Neuronal stem cell (in vitro differentiated cells): ENCODE measurements at regions not wholly inside any gene's neighbourhood (a gene's known extent, or its start where the extent isn't known, plus 50 kb on each side); places are given as distances from the start of the nearest gene placed in this dataset.

Experiments used
- DNase-seq: peaks from one replicate; pipeline ENCODE4 v3.0.0-alpha.2; 2013; ENCODE audit warnings: low spot score
- H2AFZ ChIP-seq: one replicate; pipeline ENCODE4 v1.6.1; 2013; ENCODE audit warnings: mild to moderate bottlenecking, low read length, inconsistent platforms
- H2AK5ac ChIP-seq: 2 replicates; pipeline ENCODE4 v1.6.1; 2013; ENCODE audit warnings: low read depth, mild to moderate bottlenecking, inconsistent platforms, low read length, moderate library complexity, mixed read lengths
- H2BK120ac ChIP-seq: 2 replicates; pipeline ENCODE4 v1.6.1; 2013; ENCODE audit warnings: low read depth, mild to moderate bottlenecking, inconsistent platforms, low read length, moderate library complexity, mixed read lengths
- H2BK12ac ChIP-seq: one replicate; pipeline ENCODE4 v1.6.1; 2013; ENCODE audit warnings: low read length, inconsistent platforms
- H2BK15ac ChIP-seq: 2 replicates; pipeline ENCODE4 v1.6.1; 2013; ENCODE audit warnings: mild to moderate bottlenecking, low read length, inconsistent platforms, mixed read lengths
- H2BK5ac ChIP-seq: one replicate; pipeline ENCODE4 v1.6.1; 2013; ENCODE audit warnings: inconsistent platforms, mild to moderate bottlenecking, low read length, moderate library complexity
- H3K14ac ChIP-seq: one replicate; pipeline ENCODE4 v1.6.1; 2013; ENCODE audit warnings: low read length, inconsistent platforms
- H3K18ac ChIP-seq: 2 replicates; pipeline ENCODE4 v1.6.1; 2013; ENCODE audit warnings: low read length, inconsistent platforms
- H3K23ac ChIP-seq: 2 replicates; pipeline ENCODE4 v1.6.1; 2013; ENCODE audit warnings: low read depth, mild to moderate bottlenecking, mixed read lengths, low read length, inconsistent platforms; ENCODE audit not compliant: poor library complexity
- H3K27ac ChIP-seq: replicated peaks from 3 replicates; pipeline ENCODE4 v1.5.1; 2013; ENCODE audit warnings: low read length, inconsistent platforms
- H3K27me3 ChIP-seq, 3 experiments: 2 replicates each; pipeline ENCODE4 v1.6.1; 2013; ENCODE audit warnings: low read length in 3 of 3, mild to moderate bottlenecking in 2 of 3, inconsistent platforms in 1 of 3, low read depth in 1 of 3, mixed read lengths in 1 of 3, moderate library complexity in 1 of 3; ENCODE audit not compliant: control insufficient read depth in 3 of 3, insufficient read depth in 3 of 3
- H3K36me3 ChIP-seq, 2 donors: replicated peaks in 1 of 2; 2 replicates each; pipeline ENCODE4 v1.6.1; 2013; ENCODE audit warnings: low read length in 2 of 2; ENCODE audit not compliant: control insufficient read depth in 2 of 2, insufficient read depth in 2 of 2
- H3K4ac ChIP-seq: 2 replicates; pipeline ENCODE4 v1.6.1; 2013; ENCODE audit warnings: inconsistent platforms, mild to moderate bottlenecking, low read length, moderate library complexity
- H3K4me1 ChIP-seq, 2 donors: 1 replicate in 1 of 2; 2 replicates in 1 of 2; pipeline ENCODE4 v1.6.1; 2013; ENCODE audit warnings: low read length in 2 of 2, low read depth in 1 of 2; ENCODE audit not compliant: control insufficient read depth in 2 of 2, insufficient read depth in 1 of 2
- H3K4me2 ChIP-seq: one replicate; pipeline ENCODE4 v1.6.1; 2013; ENCODE audit warnings: mild to moderate bottlenecking, low read length, inconsistent platforms; ENCODE audit not compliant: insufficient read depth, poor library complexity, severe bottlenecking
- H3K4me3 ChIP-seq, 2 donors: 2 replicates each; pipeline ENCODE4 v1.5.1; 2013; ENCODE audit warnings: low read length in 2 of 2, mild to moderate bottlenecking in 2 of 2, inconsistent platforms in 1 of 2, moderate library complexity in 1 of 2
- H3K79me1 ChIP-seq: one replicate; pipeline ENCODE4 v1.6.1; 2013; ENCODE audit warnings: low read depth, mild to moderate bottlenecking, inconsistent platforms, low read length, moderate library complexity
- H3K9ac ChIP-seq: one replicate; pipeline ENCODE4 v1.6.1; 2013; ENCODE audit warnings: mild to moderate bottlenecking, low read depth, low read length, inconsistent platforms; ENCODE audit not compliant: poor library complexity
- H3K9me3 ChIP-seq, 2 donors: replicated peaks in 1 of 2; 2 replicates each; pipeline versions ENCODE3 to v1.6.1; 2013; ENCODE audit warnings: low read length in 2 of 2, mild to moderate bottlenecking in 2 of 2, inconsistent platforms in 1 of 2, low read depth in 1 of 2, mixed read lengths in 1 of 2, moderate library complexity in 1 of 2; ENCODE audit not compliant: control insufficient read depth in 2 of 2, insufficient read depth in 1 of 2
- H4K8ac ChIP-seq: one replicate; pipeline ENCODE4 v1.6.1; 2013; ENCODE audit warnings: low read depth, mild to moderate bottlenecking, inconsistent platforms, low read length, moderate library complexity
- H4K91ac ChIP-seq: one replicate; pipeline ENCODE4 v1.6.1; 2013; ENCODE audit warnings: low read length, low read depth, mild to moderate bottlenecking, inconsistent platforms; ENCODE audit not compliant: poor library complexity
- WGBS, 2 donors: extraction: QIAGEN DNeasy Blood & Tissue Kit; methylation state at CpG; one replicate each; pipeline ENCODE4 v1.1.7; 2013; ENCODE audit warnings: missing lambda C conversion rate in 2 of 2, mixed read lengths in 1 of 2; ENCODE audit not compliant: insufficient read length in 2 of 2, insufficient replicate concordance in 1 of 2; ENCODE audit errors: extremely low coverage in 2 of 2; 5-methylcytosine and 5-hydroxymethylcytosine counted together

- no peak overlapping the region for H3K14ac ChIP-seq
- no peak overlapping the region for H3K18ac ChIP-seq
- no peak overlapping the region for H2AK5ac ChIP-seq
- H3K27ac ChIP-seq, result no peak overlapping the region
- no peak for DNase-seq
- H3K23ac ChIP-seq, result no peak overlapping the region
- peaks cover 1 to 10% of the 10 kb centered on the region in 2 donors for H3K4me1 ChIP-seq
- no peaks in the 10 kb centered on the region for H3K79me1 ChIP-seq
- H3K27me3 ChIP-seq, result no peaks in the 10 kb centered on the region
- no peak overlapping the region for H3K4me3 ChIP-seq
- H2BK12ac ChIP-seq, result no peak overlapping the region
- H3K4ac ChIP-seq, result no peak overlapping the region
- no peak overlapping the region for H3K4me2 ChIP-seq
- no peak overlapping the region for H2AFZ ChIP-seq
- H4K91ac ChIP-seq, result no peak overlapping the region
- H3K9ac ChIP-seq, result no peak overlapping the region
- H2BK15ac ChIP-seq, result no peak overlapping the region
- no peaks in the 10 kb centered on the region for H3K36me3 ChIP-seq
- WGBS, 2 donors, result no CpG with 5 or more reads among the region's 6 CpGs
- H2BK120ac ChIP-seq, result no peak overlapping the region
- no peak overlapping the region for H4K8ac ChIP-seq
- peaks cover 0 to 14% of the 10 kb centered on the region in 2 donors for H3K9me3 ChIP-seq
- no peak overlapping the region for H2BK5ac ChIP-seq
Observed at GRCh38 chr9:2466703-2467102, 154.9 kb upstream of the VLDLR start.

GRCh38 chr9:2469681-2470221 lies 151.8 kb upstream of the VLDLR start:
- Histone ChIP-seq H3K36me3 (no peaks in the 10 kb centered on the region), H3K14ac (no peak overlapping the region)

DNA sequence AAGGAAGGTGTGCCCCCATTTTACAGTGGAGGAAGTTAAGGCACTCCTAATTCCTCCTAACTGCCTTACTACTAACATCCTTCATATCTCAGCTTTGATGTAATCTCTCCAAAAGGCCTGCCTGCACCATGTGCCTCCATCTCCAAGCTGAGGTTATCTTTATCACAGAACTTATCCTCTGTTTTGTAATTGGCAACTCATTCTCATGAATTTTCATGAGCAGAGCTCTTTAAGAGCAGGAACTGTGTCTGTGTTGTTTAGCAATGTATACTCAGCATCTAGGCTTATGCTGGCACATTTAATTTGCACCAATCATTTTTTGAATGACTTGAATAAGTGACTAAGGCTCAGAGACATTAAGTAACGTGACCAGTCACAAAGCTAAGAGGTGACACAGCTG lies 147.9 kb upstream of the VLDLR start:
- Histone ChIP-seq H2BK15ac (no peak overlapping the region), H3K79me1 (no peaks in the 10 kb centered on the region), H2BK12ac (no peak overlapping the region), H3K4me1 (peaks cover 1 to 13% of the 10 kb centered on the region in 2 donors), H3K4me2 (no peak overlapping the region), H4K8ac (no peak overlapping the region), H3K36me3 (no peaks in the 10 kb centered on the region), H4K91ac (no peak overlapping the region), H3K9ac (no peak overlapping the region), H3K4me3 (no peak overlapping the region), H3K4ac (no peak overlapping the region), H3K9me3 (no peaks in the 10 kb centered on the region), H3K23ac (no peak overlapping the region), H2AK5ac (no peak overlapping the region), H3K14ac (no peak overlapping the region), H3K18ac (no peak overlapping the region), H2BK120ac (no peak overlapping the region), H2BK5ac (no peak overlapping the region), H3K27me3 (no peaks in the 10 kb centered on the region), H2AFZ (no peak overlapping the region), H3K27ac (no peak overlapping the region)
- no peak for DNase-seq
- WGBS, 2 donors, result no CpG with 5 or more reads among the region's 1 CpG

More at GRCh38 chr9:2469681-2470221, 151.8 kb upstream of the VLDLR start:
- no peak overlapping the region for H4K91ac ChIP-seq
- no peak overlapping the region for H2BK15ac ChIP-seq
- DNase-seq, result no peak
- no peak overlapping the region for H3K27ac ChIP-seq
- no peak overlapping the region for H2BK12ac ChIP-seq
- H3K18ac ChIP-seq, result no peak overlapping the region
- H3K23ac ChIP-seq, result no peak overlapping the region
- no peak overlapping the region for H2AK5ac ChIP-seq
- no peak overlapping the region for H2BK5ac ChIP-seq
- H3K4me3 ChIP-seq, result no peak overlapping the region
- peaks cover 1 to 13% of the 10 kb centered on the region in 2 donors for H3K4me1 ChIP-seq
- peak overlapping the region; percentile 18 for H2AFZ ChIP-seq
- no peak overlapping the region for H4K8ac ChIP-seq
- no peak overlapping the region for H2BK120ac ChIP-seq
- no peaks in the 10 kb centered on the region for H3K27me3 ChIP-seq
- WGBS, 2 donors, result no CpG with 5 or more reads among the region's 6 CpGs
- H3K4me2 ChIP-seq, result no peak overlapping the region
- no peak overlapping the region for H3K4ac ChIP-seq
- no peak overlapping the region for H3K9ac ChIP-seq
- no peaks in the 10 kb centered on the region for H3K79me1 ChIP-seq
- H3K9me3 ChIP-seq, result no peaks in the 10 kb centered on the region

DNA sequence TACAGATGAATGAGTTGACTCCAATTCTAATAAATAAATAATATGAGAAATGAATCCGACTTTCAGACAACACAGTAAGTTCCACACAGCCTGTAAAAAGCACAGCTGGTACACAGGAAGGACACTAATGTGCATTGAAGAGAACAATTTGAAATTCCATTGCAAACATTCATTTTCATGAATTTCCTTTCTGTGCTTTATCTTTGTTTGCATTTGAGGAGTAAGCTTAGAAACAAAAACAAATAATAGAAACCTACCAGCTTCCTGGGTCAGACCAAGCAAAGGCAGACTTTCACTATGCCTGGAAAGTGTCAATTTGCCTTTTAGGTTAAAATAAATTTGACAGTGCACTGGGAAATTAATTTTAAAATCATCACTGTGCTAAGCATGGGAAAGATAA lies 143.8 kb upstream of the VLDLR start:
- Histone ChIP-seq H3K27ac (no peak overlapping the region), H3K4me3 (no peak overlapping the region), H3K79me1 (no peaks in the 10 kb centered on the region), H2BK120ac (no peak overlapping the region), H3K9ac (no peak overlapping the region), H3K4me1 (peaks cover 0 to 4% of the 10 kb centered on the region in 2 donors), H2AK5ac (no peak overlapping the region), H4K91ac (no peak overlapping the region), H3K14ac (no peak overlapping the region), H4K8ac (no peak overlapping the region), H2AFZ (no peak overlapping the region), H2BK12ac (no peak overlapping the region), H2BK5ac (no peak overlapping the region), H3K4ac (no peak overlapping the region), H3K23ac (no peak overlapping the region), H3K9me3 (no peaks in the 10 kb centered on the region), H3K27me3 (no peaks in the 10 kb centered on the region), H3K4me2 (no peak overlapping the region), H3K18ac (no peak overlapping the region), H2BK15ac (no peak overlapping the region), H3K36me3 (no peaks in the 10 kb centered on the region)
- no peak for DNase-seq
- WGBS, 2 donors, result no CpG with 5 or more reads among the region's 1 CpG
